WTC11 (cell line): ENCODE measurements at regions not wholly inside any gene's neighbourhood (a gene's known extent, or its start where the extent isn't known, plus 50 kb on each side); places are given as distances from the start of the nearest gene placed in this dataset.

Source experiments
- ATAC-seq: fragments of 200-7000 bp; cut with Tn5 transposase; 2 replicates; pipeline ENCODE4 v1.10.0; 2021; ENCODE audit warnings: mild to moderate bottlenecking, moderate library complexity
- CTCF ChIA-PET: fragments of 300-600 bp; sonication (Branson Sonifier 250); formaldehyde crosslinking; loops from one replicate; lab custom pipeline; 2021; ENCODE audit warnings: antibody characterized with exemption; lab: Charles Lee
- POLR2A ChIA-PET: fragments of 350-600 bp; sonication (Branson Sonifier 250); formaldehyde crosslinking; loops from one replicate; lab custom pipeline; 2021; ENCODE audit warnings: antibody characterized with exemption; lab: Charles Lee
- DNase-seq: peaks from one replicate; pipeline ENCODE4 v3.0.0; 2021; ENCODE audit warnings: low spot score
- H3K27ac Mint-ChIP-seq: 2 replicates; pipeline ENCODE4 v1.8.0; 2021; ENCODE audit warnings: mixed read lengths
- H3K27me3 Mint-ChIP-seq: 2 replicates; pipeline ENCODE4 v1.8.0; 2021; ENCODE audit warnings: low read depth, mild to moderate bottlenecking, moderate library complexity, mixed read lengths
- H3K36me3 Mint-ChIP-seq: 2 replicates; pipeline ENCODE4 v1.8.0; 2021; ENCODE audit warnings: mixed read lengths
- H3K4me1 Mint-ChIP-seq: 2 replicates; pipeline ENCODE4 v1.8.0; 2022; ENCODE audit warnings: mixed read lengths
- H3K4me3 Mint-ChIP-seq: 2 replicates; pipeline ENCODE4 v1.8.0; 2021; ENCODE audit warnings: mild to moderate bottlenecking, moderate library complexity, mixed read lengths
- H3K9me3 Mint-ChIP-seq: 2 replicates; pipeline ENCODE4 v1.8.0; 2021; ENCODE audit warnings: mixed read lengths
- ESRRA ChIP-seq: sonication (generic); formaldehyde crosslinking; IDR thresholded peaks from 2 replicates; pipeline ENCODE4 v1.8.1; 2022; ENCODE audit warnings: mild to moderate bottlenecking, missing genetic modification reagents, borderline replicate concordance
- FOXJ3 ChIP-seq: sonication (generic); formaldehyde crosslinking; IDR thresholded peaks from 2 replicates; pipeline ENCODE4 v1.9.0; 2021; ENCODE audit warnings: missing genetic modification reagents, mild to moderate bottlenecking, borderline replicate concordance
- FOXK1 ChIP-seq: sonication (generic); formaldehyde crosslinking; IDR thresholded peaks from 2 replicates; pipeline ENCODE4 v1.8.0; 2022; ENCODE audit warnings: mild to moderate bottlenecking, moderate library complexity, missing genetic modification reagents
- JAZF1 ChIP-seq: fragments of 250-450 bp; sonication (Bioruptor Pico); IDR thresholded peaks from 2 replicates; pipeline ENCODE4 v1.9.0; 2021; ENCODE audit warnings: moderate library complexity, mild to moderate bottlenecking, inconsistent platforms
- KAT7 ChIP-seq: sonication (generic); formaldehyde crosslinking; IDR thresholded peaks from 2 replicates; pipeline ENCODE4 v1.8.1; 2023; ENCODE audit warnings: missing genetic modification reagents, mild to moderate bottlenecking, borderline replicate concordance
- PRRX2 ChIP-seq: fragments of 250-450 bp; sonication (Bioruptor Pico); IDR thresholded peaks from 2 replicates; pipeline ENCODE4 v1.8.0; 2021; ENCODE audit warnings: mild to moderate bottlenecking
- RELA ChIP-seq: sonication (generic); formaldehyde crosslinking; IDR thresholded peaks from 2 replicates; pipeline ENCODE4 v1.8.1; 2022; ENCODE audit warnings: missing genetic modification reagents, mild to moderate bottlenecking, borderline replicate concordance
- TEAD4 ChIP-seq: sonication (generic); formaldehyde crosslinking; IDR thresholded peaks from 2 replicates; pipeline ENCODE4 v1.8.0; 2022; ENCODE audit warnings: mild to moderate bottlenecking, missing genetic modification reagents
- ZNF232 ChIP-seq: sonication (generic); formaldehyde crosslinking; IDR thresholded peaks from 2 replicates; pipeline ENCODE4 v1.8.0; 2022; ENCODE audit warnings: mild to moderate bottlenecking, missing genetic modification reagents
- ZNF423 ChIP-seq: fragments of 250-450 bp; sonication (Bioruptor Pico); IDR thresholded peaks from 2 replicates; pipeline ENCODE4 v2.1.2; 2022; ENCODE audit warnings: mild to moderate bottlenecking, moderate library complexity
- TF ChIP-seq, protein P1 (sequence below): sonication (generic); formaldehyde crosslinking; IDR thresholded peaks from 2 replicates; pipeline ENCODE4 v1.8.1; 2022; ENCODE audit warnings: low read depth, mild to moderate bottlenecking, moderate library complexity, missing genetic modification reagents, borderline replicate concordance
- TF ChIP-seq, protein P2 (sequence below): sonication (generic); formaldehyde crosslinking; IDR thresholded peaks from 2 replicates; pipeline ENCODE4 v1.8.0; 2022; ENCODE audit warnings: missing genetic modification reagents
- TF ChIP-seq, protein P3 (sequence below): sonication (generic); formaldehyde crosslinking; IDR thresholded peaks from 2 replicates; pipeline ENCODE4 v1.8.1; 2022; ENCODE audit warnings: mild to moderate bottlenecking, moderate library complexity, missing genetic modification reagents
- TF ChIP-seq, protein P4 (sequence below): fragments of 250-450 bp; sonication (Bioruptor Pico); IDR thresholded peaks from 2 replicates; pipeline ENCODE4 v1.9.0; 2021; ENCODE audit warnings: mild to moderate bottlenecking
- TF ChIP-seq, protein P5 (sequence below): fragments of 200-600 bp; IDR thresholded peaks from 2 replicates; pipeline ENCODE4 v1.8.0; 2022; ENCODE audit warnings: antibody characterized with exemption
- TF ChIP-seq, protein P6 (sequence below): sonication (generic); formaldehyde crosslinking; IDR thresholded peaks from 2 replicates; pipeline ENCODE4 v1.8.1; 2023; ENCODE audit warnings: mild to moderate bottlenecking, missing genetic modification reagents, moderate library complexity
- TF ChIP-seq, protein P7 (sequence below): sonication (generic); formaldehyde crosslinking; conservative IDR thresholded peaks from 2 replicates; pipeline ENCODE4 v1.8.1; 2022; ENCODE audit warnings: mild to moderate bottlenecking, missing genetic modification reagents
- TF ChIP-seq, protein P8 (sequence below): sonication (generic); formaldehyde crosslinking; IDR thresholded peaks from 2 replicates; pipeline ENCODE4 v1.8.0; 2023; ENCODE audit warnings: missing genetic modification reagents
- TF ChIP-seq, protein P9 (sequence below): fragments of 250-450 bp; sonication (Bioruptor Pico); IDR thresholded peaks from 2 replicates; pipeline ENCODE4 v1.9.0; 2021; ENCODE audit warnings: mild to moderate bottlenecking

DNA sequence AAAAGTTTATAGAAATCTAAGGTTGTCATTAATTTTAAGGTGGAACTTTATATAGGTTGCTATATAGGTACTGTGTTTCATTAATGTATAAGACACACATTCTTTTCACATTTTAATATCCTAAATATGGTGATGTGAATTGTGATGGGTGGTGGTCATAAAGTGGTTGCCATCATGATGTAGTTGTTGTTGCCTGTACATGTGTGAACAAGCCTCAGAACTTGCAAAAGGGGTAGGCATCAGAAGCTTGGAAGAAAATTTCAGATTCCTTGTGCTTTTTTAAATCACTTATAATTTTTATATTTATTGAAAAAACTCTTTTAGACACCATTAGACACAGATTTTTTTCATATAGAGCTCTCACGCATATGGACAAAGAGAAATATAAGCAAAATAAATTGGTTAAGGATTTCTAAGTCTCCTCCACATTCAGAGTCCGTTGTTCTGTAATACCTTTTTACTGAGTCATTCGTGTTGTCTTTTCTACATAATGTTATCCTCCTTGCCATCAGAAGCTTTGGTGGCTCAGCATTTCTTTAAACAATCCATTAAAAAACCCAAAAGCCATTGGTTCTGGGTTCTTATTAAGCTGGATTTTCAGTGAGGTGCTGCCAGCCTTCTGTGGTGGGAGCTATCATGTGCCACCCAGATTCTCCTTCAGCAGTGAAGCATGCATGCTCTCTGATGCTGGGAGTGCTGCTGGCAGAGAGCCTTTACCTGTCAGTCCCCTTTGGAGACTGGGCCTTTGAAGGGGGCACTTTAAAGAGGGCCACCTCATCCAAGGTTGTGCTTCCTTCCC, 140.4 kb upstream of the GALNT15 start:
- H3K4me3 Mint-ChIP-seq = no peak overlapping the region
- peaks cover 10% of the 10 kb centered on the region for H3K27me3 Mint-ChIP-seq
- TF ChIP-seq ZNF232 (CRISPR knock-in tag) = no peak
- no peak for TF ChIP-seq PRRX2 (CRISPR knock-in tag)
- TF ChIP-seq RELA (CRISPR knock-in tag) = no peak
- TF ChIP-seq, protein P1, sequence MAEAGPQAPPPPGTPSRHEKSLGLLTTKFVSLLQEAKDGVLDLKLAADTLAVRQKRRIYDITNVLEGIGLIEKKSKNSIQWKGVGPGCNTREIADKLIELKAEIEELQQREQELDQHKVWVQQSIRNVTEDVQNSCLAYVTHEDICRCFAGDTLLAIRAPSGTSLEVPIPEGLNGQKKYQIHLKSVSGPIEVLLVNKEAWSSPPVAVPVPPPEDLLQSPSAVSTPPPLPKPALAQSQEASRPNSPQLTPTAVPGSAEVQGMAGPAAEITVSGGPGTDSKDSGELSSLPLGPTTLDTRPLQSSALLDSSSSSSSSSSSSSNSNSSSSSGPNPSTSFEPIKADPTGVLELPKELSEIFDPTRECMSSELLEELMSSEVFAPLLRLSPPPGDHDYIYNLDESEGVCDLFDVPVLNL = no peak
- TF ChIP-seq ESRRA (CRISPR knock-in tag) = no peak
- TF ChIP-seq, protein P2, sequence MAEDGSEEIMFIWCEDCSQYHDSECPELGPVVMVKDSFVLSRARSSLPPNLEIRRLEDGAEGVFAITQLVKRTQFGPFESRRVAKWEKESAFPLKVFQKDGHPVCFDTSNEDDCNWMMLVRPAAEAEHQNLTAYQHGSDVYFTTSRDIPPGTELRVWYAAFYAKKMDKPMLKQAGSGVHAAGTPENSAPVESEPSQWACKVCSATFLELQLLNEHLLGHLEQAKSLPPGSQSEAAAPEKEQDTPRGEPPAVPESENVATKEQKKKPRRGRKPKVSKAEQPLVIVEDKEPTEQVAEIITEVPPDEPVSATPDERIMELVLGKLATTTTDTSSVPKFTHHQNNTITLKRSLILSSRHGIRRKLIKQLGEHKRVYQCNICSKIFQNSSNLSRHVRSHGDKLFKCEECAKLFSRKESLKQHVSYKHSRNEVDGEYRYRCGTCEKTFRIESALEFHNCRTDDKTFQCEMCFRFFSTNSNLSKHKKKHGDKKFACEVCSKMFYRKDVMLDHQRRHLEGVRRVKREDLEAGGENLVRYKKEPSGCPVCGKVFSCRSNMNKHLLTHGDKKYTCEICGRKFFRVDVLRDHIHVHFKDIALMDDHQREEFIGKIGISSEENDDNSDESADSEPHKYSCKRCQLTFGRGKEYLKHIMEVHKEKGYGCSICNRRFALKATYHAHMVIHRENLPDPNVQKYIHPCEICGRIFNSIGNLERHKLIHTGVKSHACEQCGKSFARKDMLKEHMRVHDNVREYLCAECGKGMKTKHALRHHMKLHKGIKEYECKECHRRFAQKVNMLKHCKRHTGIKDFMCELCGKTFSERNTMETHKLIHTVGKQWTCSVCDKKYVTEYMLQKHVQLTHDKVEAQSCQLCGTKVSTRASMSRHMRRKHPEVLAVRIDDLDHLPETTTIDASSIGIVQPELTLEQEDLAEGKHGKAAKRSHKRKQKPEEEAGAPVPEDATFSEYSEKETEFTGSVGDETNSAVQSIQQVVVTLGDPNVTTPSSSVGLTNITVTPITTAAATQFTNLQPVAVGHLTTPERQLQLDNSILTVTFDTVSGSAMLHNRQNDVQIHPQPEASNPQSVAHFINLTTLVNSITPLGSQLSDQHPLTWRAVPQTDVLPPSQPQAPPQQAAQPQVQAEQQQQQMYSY (CRISPR knock-in tag) = no peak
- no peak for TF ChIP-seq KAT7 (CRISPR knock-in tag)
- TF ChIP-seq, protein P3, sequence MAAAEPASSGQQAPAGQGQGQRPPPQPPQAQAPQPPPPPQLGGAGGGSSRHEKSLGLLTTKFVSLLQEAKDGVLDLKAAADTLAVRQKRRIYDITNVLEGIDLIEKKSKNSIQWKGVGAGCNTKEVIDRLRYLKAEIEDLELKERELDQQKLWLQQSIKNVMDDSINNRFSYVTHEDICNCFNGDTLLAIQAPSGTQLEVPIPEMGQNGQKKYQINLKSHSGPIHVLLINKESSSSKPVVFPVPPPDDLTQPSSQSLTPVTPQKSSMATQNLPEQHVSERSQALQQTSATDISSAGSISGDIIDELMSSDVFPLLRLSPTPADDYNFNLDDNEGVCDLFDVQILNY (CRISPR knock-in tag) = no peak
- TF ChIP-seq, protein P4, sequence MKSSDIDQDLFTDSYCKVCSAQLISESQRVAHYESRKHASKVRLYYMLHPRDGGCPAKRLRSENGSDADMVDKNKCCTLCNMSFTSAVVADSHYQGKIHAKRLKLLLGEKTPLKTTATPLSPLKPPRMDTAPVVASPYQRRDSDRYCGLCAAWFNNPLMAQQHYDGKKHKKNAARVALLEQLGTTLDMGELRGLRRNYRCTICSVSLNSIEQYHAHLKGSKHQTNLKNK (CRISPR knock-in tag) = no peak
- no peak for TF ChIP-seq TEAD4
- TF ChIP-seq FOXJ3 = no peak
- ChIA-PET POLR2A (no interaction called here), CTCF (interaction anchor here (1.0 kb wide), 1 partner anchor 18 kb away, joined by 5 read pairs; no protein-coding TSS in a partner anchor)
- DNase-seq (no peak), ATAC-seq (no peak)
- no peaks in the 10 kb centered on the region for H3K4me1 Mint-ChIP-seq
- no peak overlapping the region for H3K27ac Mint-ChIP-seq
- H3K36me3 Mint-ChIP-seq = no peaks in the 10 kb centered on the region; the same call in 1 of the 2 replicates
- H3K9me3 Mint-ChIP-seq = peaks cover 7% of the 10 kb centered on the region

DNA sequence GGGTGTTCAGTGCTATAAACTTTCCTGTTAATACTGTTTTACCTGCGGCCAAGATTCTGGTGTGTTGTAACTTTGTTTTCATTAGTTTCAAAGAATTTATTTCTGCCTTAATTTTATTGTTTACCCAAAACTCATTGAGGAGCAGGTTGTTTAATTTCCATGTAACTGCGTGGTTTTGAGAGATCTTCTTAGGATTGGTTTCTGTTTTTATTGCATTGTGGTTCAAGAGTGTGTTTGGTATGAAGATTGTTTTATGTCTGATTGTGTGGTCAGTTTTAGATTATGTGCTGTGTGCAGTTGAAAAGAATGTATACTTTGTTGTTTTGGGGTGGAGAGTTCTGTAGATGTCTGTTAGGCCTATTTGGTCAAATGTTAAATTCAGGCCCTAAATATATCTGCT, 133.5 kb upstream of the GALNT15 start:
- POLR2A ChIA-PET = no interaction called here
- TF ChIP-seq, protein P5, sequence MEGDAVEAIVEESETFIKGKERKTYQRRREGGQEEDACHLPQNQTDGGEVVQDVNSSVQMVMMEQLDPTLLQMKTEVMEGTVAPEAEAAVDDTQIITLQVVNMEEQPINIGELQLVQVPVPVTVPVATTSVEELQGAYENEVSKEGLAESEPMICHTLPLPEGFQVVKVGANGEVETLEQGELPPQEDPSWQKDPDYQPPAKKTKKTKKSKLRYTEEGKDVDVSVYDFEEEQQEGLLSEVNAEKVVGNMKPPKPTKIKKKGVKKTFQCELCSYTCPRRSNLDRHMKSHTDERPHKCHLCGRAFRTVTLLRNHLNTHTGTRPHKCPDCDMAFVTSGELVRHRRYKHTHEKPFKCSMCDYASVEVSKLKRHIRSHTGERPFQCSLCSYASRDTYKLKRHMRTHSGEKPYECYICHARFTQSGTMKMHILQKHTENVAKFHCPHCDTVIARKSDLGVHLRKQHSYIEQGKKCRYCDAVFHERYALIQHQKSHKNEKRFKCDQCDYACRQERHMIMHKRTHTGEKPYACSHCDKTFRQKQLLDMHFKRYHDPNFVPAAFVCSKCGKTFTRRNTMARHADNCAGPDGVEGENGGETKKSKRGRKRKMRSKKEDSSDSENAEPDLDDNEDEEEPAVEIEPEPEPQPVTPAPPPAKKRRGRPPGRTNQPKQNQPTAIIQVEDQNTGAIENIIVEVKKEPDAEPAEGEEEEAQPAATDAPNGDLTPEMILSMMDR = no peak
- TF ChIP-seq, protein P6, sequence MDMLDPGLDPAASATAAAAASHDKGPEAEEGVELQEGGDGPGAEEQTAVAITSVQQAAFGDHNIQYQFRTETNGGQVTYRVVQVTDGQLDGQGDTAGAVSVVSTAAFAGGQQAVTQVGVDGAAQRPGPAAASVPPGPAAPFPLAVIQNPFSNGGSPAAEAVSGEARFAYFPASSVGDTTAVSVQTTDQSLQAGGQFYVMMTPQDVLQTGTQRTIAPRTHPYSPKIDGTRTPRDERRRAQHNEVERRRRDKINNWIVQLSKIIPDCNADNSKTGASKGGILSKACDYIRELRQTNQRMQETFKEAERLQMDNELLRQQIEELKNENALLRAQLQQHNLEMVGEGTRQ = no peak
- no peak for TF ChIP-seq FOXJ3
- TF ChIP-seq, protein P7, sequence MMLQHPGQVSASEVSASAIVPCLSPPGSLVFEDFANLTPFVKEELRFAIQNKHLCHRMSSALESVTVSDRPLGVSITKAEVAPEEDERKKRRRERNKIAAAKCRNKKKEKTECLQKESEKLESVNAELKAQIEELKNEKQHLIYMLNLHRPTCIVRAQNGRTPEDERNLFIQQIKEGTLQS = no peak
- no peak for TF ChIP-seq JAZF1 (CRISPR knock-in tag)
- TF ChIP-seq FOXK1 (CRISPR knock-in tag) = no peak
- TF ChIP-seq ZNF423 = no peak
- TF ChIP-seq, protein P8, sequence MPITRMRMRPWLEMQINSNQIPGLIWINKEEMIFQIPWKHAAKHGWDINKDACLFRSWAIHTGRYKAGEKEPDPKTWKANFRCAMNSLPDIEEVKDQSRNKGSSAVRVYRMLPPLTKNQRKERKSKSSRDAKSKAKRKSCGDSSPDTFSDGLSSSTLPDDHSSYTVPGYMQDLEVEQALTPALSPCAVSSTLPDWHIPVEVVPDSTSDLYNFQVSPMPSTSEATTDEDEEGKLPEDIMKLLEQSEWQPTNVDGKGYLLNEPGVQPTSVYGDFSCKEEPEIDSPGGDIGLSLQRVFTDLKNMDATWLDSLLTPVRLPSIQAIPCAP (CRISPR knock-in tag) = no peak
- TF ChIP-seq, protein P9, sequence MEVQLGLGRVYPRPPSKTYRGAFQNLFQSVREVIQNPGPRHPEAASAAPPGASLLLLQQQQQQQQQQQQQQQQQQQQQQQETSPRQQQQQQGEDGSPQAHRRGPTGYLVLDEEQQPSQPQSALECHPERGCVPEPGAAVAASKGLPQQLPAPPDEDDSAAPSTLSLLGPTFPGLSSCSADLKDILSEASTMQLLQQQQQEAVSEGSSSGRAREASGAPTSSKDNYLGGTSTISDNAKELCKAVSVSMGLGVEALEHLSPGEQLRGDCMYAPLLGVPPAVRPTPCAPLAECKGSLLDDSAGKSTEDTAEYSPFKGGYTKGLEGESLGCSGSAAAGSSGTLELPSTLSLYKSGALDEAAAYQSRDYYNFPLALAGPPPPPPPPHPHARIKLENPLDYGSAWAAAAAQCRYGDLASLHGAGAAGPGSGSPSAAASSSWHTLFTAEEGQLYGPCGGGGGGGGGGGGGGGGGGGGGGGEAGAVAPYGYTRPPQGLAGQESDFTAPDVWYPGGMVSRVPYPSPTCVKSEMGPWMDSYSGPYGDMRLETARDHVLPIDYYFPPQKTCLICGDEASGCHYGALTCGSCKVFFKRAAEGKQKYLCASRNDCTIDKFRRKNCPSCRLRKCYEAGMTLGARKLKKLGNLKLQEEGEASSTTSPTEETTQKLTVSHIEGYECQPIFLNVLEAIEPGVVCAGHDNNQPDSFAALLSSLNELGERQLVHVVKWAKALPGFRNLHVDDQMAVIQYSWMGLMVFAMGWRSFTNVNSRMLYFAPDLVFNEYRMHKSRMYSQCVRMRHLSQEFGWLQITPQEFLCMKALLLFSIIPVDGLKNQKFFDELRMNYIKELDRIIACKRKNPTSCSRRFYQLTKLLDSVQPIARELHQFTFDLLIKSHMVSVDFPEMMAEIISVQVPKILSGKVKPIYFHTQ = no peak

More for the DNA sequence above, 133.5 kb upstream of the GALNT15 start:
- peaks cover 15% of the 10 kb centered on the region for H3K9me3 Mint-ChIP-seq
- DNase-seq (no peak), ATAC-seq (no peak)
- no peaks in the 10 kb centered on the region; the same call in 1 of the 2 replicates for H3K36me3 Mint-ChIP-seq
- H3K27ac Mint-ChIP-seq = no peak overlapping the region
- no peaks in the 10 kb centered on the region for H3K4me1 Mint-ChIP-seq
- H3K4me3 Mint-ChIP-seq = no peak overlapping the region
- CTCF ChIA-PET = no interaction called here
- H3K27me3 Mint-ChIP-seq = no peaks in the 10 kb centered on the region
